Caco-2 (cell line): ENCODE measurements at regions not wholly inside any gene's neighbourhood (a gene's known extent, or its start where the extent isn't known, plus 50 kb on each side); places are given as distances from the start of the nearest gene placed in this dataset.
"Not testable (repeated sequence)": the region's sequence is repeated elsewhere in the genome, so short reads cannot be mapped to it uniquely, and the experiment has no call there.

Experiments
- BruUV-seq: library from RNA; stranded (reverse); fragments of 400-500 nt; replicated peaks from 2 replicates; lab custom pipeline; 2021; lab: Mats Ljungman, UMichigan
- CTCF ChIA-PET: fragments of 300-600 bp; sonication (Branson Sonifier 250); formaldehyde crosslinking; loops from one replicate; lab custom pipeline; 2022; ENCODE audit warnings: antibody characterized with exemption; lab: Charles Lee
- POLR2A ChIA-PET: fragments of 300-600 bp; sonication (Branson Sonifier 250); formaldehyde crosslinking; loops from one replicate; lab custom pipeline; 2022; ENCODE audit warnings: antibody characterized with exemption; lab: Charles Lee
- DNase-seq, 2 experiments: peaks; one replicate each; pipeline versions ENCODE4 v3.0.0 to v3.0.0-alpha.2; 2020 to 2022
- H3K27me3 ChIP-seq: replicated peaks from 2 replicates; pipeline ENCODE4 v1.6.0; 2011; ENCODE audit warnings: low read length; ENCODE audit not compliant: control insufficient read depth, insufficient read depth
- H3K36me3 ChIP-seq: 2 replicates; pipeline ENCODE4 v1.5.1; 2011; ENCODE audit warnings: low read length; ENCODE audit not compliant: control insufficient read depth, insufficient read depth
- H3K4me1 ChIP-seq: fragments of 250-450 bp; sonication (Bioruptor Pico); 2 replicates; pipeline ENCODE4 v1.5.1; 2020; ENCODE audit warnings: mild to moderate bottlenecking
- H3K4me3 ChIP-seq: 2 replicates; pipeline ENCODE4 v1.5.1; 2011; ENCODE audit warnings: low read depth, mild to moderate bottlenecking, control low read depth, low read length
- H3K9me3 ChIP-seq: fragments of 250-450 bp; sonication (Bioruptor Pico); 2 replicates; pipeline ENCODE4 v1.5.1; 2020; ENCODE audit warnings: mild to moderate bottlenecking, moderate library complexity
- H3K27ac Mint-ChIP-seq: one replicate; pipeline ENCODE4 v1.8.0; 2022; ENCODE audit warnings: mixed read lengths; ENCODE audit not compliant: unreplicated experiment
- H3K27me3 Mint-ChIP-seq: one replicate; pipeline ENCODE4 v1.8.0; 2022; ENCODE audit warnings: mixed read lengths; ENCODE audit not compliant: insufficient read depth, unreplicated experiment
- H3K36me3 Mint-ChIP-seq: one replicate; pipeline ENCODE4 v1.8.0; 2022; ENCODE audit warnings: mild to moderate bottlenecking, mixed read lengths; ENCODE audit not compliant: insufficient read depth, unreplicated experiment
- H3K4me1 Mint-ChIP-seq: one replicate; pipeline ENCODE4 v1.8.0; 2022; ENCODE audit warnings: low read depth, mixed read lengths; ENCODE audit not compliant: unreplicated experiment
- H3K4me3 Mint-ChIP-seq: one replicate; pipeline ENCODE4 v1.8.0; 2022; ENCODE audit warnings: mild to moderate bottlenecking, moderate library complexity, mixed read lengths; ENCODE audit not compliant: unreplicated experiment
- H3K9me3 Mint-ChIP-seq: one replicate; pipeline ENCODE4 v1.8.0; 2022; ENCODE audit warnings: mixed read lengths; ENCODE audit not compliant: unreplicated experiment
- intact Hi-C: fragments of 100-400 bp; cut with micrococcal nuclease; formaldehyde crosslinking; loops from one replicate; pipeline ENCODE4 v1.10.0; 2022; ENCODE audit not compliant: unreplicated experiment

- H3K27me3 Mint-ChIP-seq, H3K4me1 Mint-ChIP-seq, DNase-seq, H3K4me3 Mint-ChIP-seq, BruUV-seq, intact Hi-C loops, POLR2A ChIA-PET, H3K9me3 ChIP-seq, H3K27ac Mint-ChIP-seq, H3K36me3 Mint-ChIP-seq, H3K4me1 ChIP-seq, CTCF ChIA-PET, H3K27me3 ChIP-seq, H3K36me3 ChIP-seq, H3K4me3 ChIP-seq: not testable (repeated sequence)
- peaks cover 44% of the 10 kb centered on the region for H3K9me3 Mint-ChIP-seq
Observed at GRCh38 chr21:5242732-5243131, 5278.7 kb upstream of the TPTE start.

GRCh38 chr21:5243257-5243656 lies 5278.1 kb upstream of the TPTE start:
- H3K4me1 ChIP-seq, H3K4me3 Mint-ChIP-seq, DNase-seq, intact Hi-C loops, H3K9me3 ChIP-seq, H3K4me1 Mint-ChIP-seq, H3K27me3 Mint-ChIP-seq, POLR2A ChIA-PET, H3K27me3 ChIP-seq, CTCF ChIA-PET, H3K4me3 ChIP-seq, H3K36me3 ChIP-seq, H3K36me3 Mint-ChIP-seq, H3K27ac Mint-ChIP-seq, BruUV-seq: not testable (repeated sequence)
- peaks cover 40% of the 10 kb centered on the region for H3K9me3 Mint-ChIP-seq

GRCh38 chr21:5243715-5244375 lies 5277.5 kb upstream of the TPTE start:
- H3K36me3 ChIP-seq, H3K36me3 Mint-ChIP-seq, POLR2A ChIA-PET, H3K4me3 ChIP-seq, H3K27me3 ChIP-seq, H3K27ac Mint-ChIP-seq, BruUV-seq, intact Hi-C loops, DNase-seq, H3K4me1 ChIP-seq, H3K27me3 Mint-ChIP-seq, H3K9me3 ChIP-seq, H3K4me3 Mint-ChIP-seq, CTCF ChIA-PET, H3K4me1 Mint-ChIP-seq: not testable (repeated sequence)
- H3K9me3 Mint-ChIP-seq = peaks cover 34% of the 10 kb centered on the region

- H3K4me1 Mint-ChIP-seq, H3K36me3 Mint-ChIP-seq, H3K9me3 ChIP-seq, intact Hi-C loops, BruUV-seq, H3K27ac Mint-ChIP-seq, DNase-seq, H3K36me3 ChIP-seq, CTCF ChIA-PET, H3K27me3 ChIP-seq, H3K4me3 ChIP-seq, POLR2A ChIA-PET, H3K4me3 Mint-ChIP-seq, H3K4me1 ChIP-seq, H3K27me3 Mint-ChIP-seq: not testable (repeated sequence)
- peaks cover 34% of the 10 kb centered on the region for H3K9me3 Mint-ChIP-seq
Observed at GRCh38 chr21:5244376-5244718, 5277.0 kb upstream of the TPTE start.

- intact Hi-C loops, H3K4me1 Mint-ChIP-seq, H3K4me3 ChIP-seq: not testable (repeated sequence)
Observed at GRCh38 chr21:5244954-5245353, 5276.4 kb upstream of the TPTE start.

GRCh38 chr21:5246416-5246815 lies 5275.0 kb upstream of the TPTE start:
- H3K27me3 Mint-ChIP-seq, DNase-seq, BruUV-seq, H3K4me3 Mint-ChIP-seq, H3K27me3 ChIP-seq, H3K36me3 Mint-ChIP-seq, H3K4me1 ChIP-seq, POLR2A ChIA-PET, H3K9me3 ChIP-seq, H3K4me3 ChIP-seq, H3K36me3 ChIP-seq, H3K4me1 Mint-ChIP-seq, intact Hi-C loops, H3K27ac Mint-ChIP-seq, CTCF ChIA-PET: not testable (repeated sequence)
- peaks cover 39% of the 10 kb centered on the region for H3K9me3 Mint-ChIP-seq

More at GRCh38 chr21:5244954-5245353, 5276.4 kb upstream of the TPTE start:
- POLR2A ChIA-PET, DNase-seq, H3K4me1 ChIP-seq, H3K4me3 Mint-ChIP-seq, H3K27me3 Mint-ChIP-seq, H3K27ac Mint-ChIP-seq, H3K36me3 ChIP-seq, H3K9me3 ChIP-seq, H3K36me3 Mint-ChIP-seq, BruUV-seq, H3K27me3 ChIP-seq, CTCF ChIA-PET: not testable (repeated sequence)
- H3K9me3 Mint-ChIP-seq = peaks cover 34% of the 10 kb centered on the region

- H3K36me3 Mint-ChIP-seq, H3K4me1 ChIP-seq, intact Hi-C loops, H3K4me3 ChIP-seq, H3K4me1 Mint-ChIP-seq, DNase-seq, H3K4me3 Mint-ChIP-seq, CTCF ChIA-PET, H3K27me3 ChIP-seq, POLR2A ChIA-PET, BruUV-seq, H3K36me3 ChIP-seq, H3K9me3 ChIP-seq, H3K27ac Mint-ChIP-seq, H3K27me3 Mint-ChIP-seq: not testable (repeated sequence)
- H3K9me3 Mint-ChIP-seq = peaks cover 44% of the 10 kb centered on the region
Observed at GRCh38 chr21:5247399-5247798, 5274.0 kb upstream of the TPTE start.
